ENCODE measurements at regions not wholly inside any gene's neighbourhood (a gene's known extent, or its start where the extent isn't known, plus 50 kb on each side); places are given as distances from the start of the nearest gene placed in this dataset.

GRCh38 chr10:10627414-10627813 lies 390.3 kb upstream of the CELF2 start:
- Histone ChIP-seq H3K4me3 (no peak overlapping the region), H3K36me3 (no peaks in the 10 kb centered on the region), H3K9me3 (no peaks in the 10 kb centered on the region), H3K27me3 (no peaks in the 10 kb centered on the region), H3K4me1 (no peaks in the 10 kb centered on the region), H3K27ac (no peak overlapping the region)
- TF ChIP-seq CTCF (IDR thresholded peaks at IDR 0.05) = no peak
- ATAC-seq = no peak
- no peak for FAIRE-seq
- 79 to 86% methylated on average over 1 of the region's 1 CpG for WGBS, 2 donors
- intact Hi-C loops (cut with DNase I) = no loop called here
- DNase-seq = no peak

DNA sequence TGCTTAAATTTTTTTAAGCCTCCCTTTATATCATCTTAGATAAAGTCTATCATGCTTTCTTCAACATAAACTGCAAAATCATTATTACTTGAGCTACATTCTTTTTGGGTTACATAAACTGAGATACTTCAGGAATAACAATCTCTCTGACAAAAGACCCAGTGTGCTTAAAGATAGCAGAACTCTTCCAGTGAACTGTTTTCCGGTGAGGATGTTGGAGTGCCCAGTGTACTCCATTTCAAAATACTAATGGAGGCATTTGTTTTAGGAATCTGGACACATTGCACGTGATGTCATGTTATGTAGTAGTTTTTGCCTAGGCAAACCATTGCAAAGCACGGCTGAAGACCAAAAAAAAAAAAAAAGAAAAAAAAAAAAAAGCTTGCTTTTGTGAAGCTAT lies 388.2 kb upstream of the CELF2 start:
- no peaks in the 10 kb centered on the region for H3K9me3 ChIP-seq
- FAIRE-seq (no peak), DNase-seq (no peak), ATAC-seq (no peak)
- no peaks in the 10 kb centered on the region for H3K27me3 ChIP-seq
- 50 to 52% methylated on average over 3 of the region's 3 CpGs for WGBS, 2 donors
- H3K36me3 ChIP-seq = no peaks in the 10 kb centered on the region
- intact Hi-C loops (cut with DNase I) = no loop called here
- H3K4me1 ChIP-seq = no peaks in the 10 kb centered on the region
- no peak overlapping the region for H3K4me3 ChIP-seq
- no peak overlapping the region for H3K27ac ChIP-seq
- no peak for TF ChIP-seq CTCF (IDR thresholded peaks at IDR 0.05)

DNA sequence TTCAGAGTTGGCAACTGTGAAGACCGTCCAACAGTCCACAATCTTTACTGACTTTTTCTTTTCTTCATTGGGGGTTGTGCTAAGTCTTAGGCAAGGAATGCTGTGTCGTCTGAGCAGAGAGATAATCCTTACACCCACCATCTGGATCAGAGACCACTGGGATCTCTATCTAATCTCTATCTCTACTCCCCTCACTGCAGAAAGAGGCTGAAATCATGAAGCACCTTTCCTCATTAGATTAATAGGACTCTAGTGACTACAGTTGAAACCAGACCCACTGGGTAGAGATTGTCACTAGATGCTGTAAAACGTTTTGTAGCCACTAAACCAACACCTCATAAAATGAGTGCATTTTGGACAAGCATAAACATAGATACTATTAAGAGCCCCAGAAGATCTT lies 387.4 kb upstream of the CELF2 start:
- no peak for FAIRE-seq
- no peaks in the 10 kb centered on the region for H3K9me3 ChIP-seq
- WGBS, 2 donors = 30 to 32% methylated on average over 3 of the region's 3 CpGs
- H3K27me3 ChIP-seq = no peaks in the 10 kb centered on the region
- intact Hi-C loops (cut with DNase I) = no loop called here
- no peak overlapping the region for H3K27ac ChIP-seq
- DNase-seq = no peak
- no peaks in the 10 kb centered on the region for H3K4me1 ChIP-seq
- H3K4me3 ChIP-seq = no peak overlapping the region
- ATAC-seq = no peak
- H3K36me3 ChIP-seq = no peaks in the 10 kb centered on the region
- TF ChIP-seq CTCF (IDR thresholded peaks at IDR 0.05) = no peak

GRCh38 chr10:10630782-10631181 lies 386.9 kb upstream of the CELF2 start:
- FAIRE-seq (no peak), ATAC-seq (no peak), DNase-seq (no peak)
- TF ChIP-seq CTCF (IDR thresholded peaks at IDR 0.05) = no peak
- intact Hi-C loops (cut with DNase I) = no loop called here
- Histone ChIP-seq H3K4me1 (no peaks in the 10 kb centered on the region), H3K9me3 (no peaks in the 10 kb centered on the region), H3K27me3 (no peaks in the 10 kb centered on the region), H3K36me3 (no peaks in the 10 kb centered on the region), H3K27ac (no peak overlapping the region), H3K4me3 (no peak overlapping the region)
- 63 to 64% methylated on average over 4 of the region's 4 CpGs for WGBS, 2 donors

- Histone ChIP-seq H3K36me3 (no peaks in the 10 kb centered on the region), H3K27ac (no peak overlapping the region), H3K27me3 (no peaks in the 10 kb centered on the region), H3K4me1 (no peaks in the 10 kb centered on the region), H3K4me3 (no peak overlapping the region), H3K9me3 (no peaks in the 10 kb centered on the region)
- DNase-seq = no peak
- no peak for ATAC-seq
- WGBS, 2 donors = 19 to 20% methylated on average over 1 of the region's 1 CpG
- intact Hi-C loops (cut with DNase I) = no loop called here
- no peak for FAIRE-seq
- TF ChIP-seq CTCF (IDR thresholded peaks at IDR 0.05) = no peak
Observed at GRCh38 chr10:10642189-10642588, 375.5 kb upstream of the CELF2 start.
